AG09309 (cell line): ENCODE measurements at regions not wholly inside any gene's neighbourhood (a gene's known extent, or its start where the extent isn't known, plus 50 kb on each side); places are given as distances from the start of the nearest gene placed in this dataset.

ENCODE experiments used
- DNase-seq: peaks from one replicate; pipeline ENCODE4 v3.0.0-alpha.2; 2010; ENCODE audit warnings: low read depth
- H3K4me3 ChIP-seq: 2 replicates; pipeline ENCODE4 v1.5.1; 2011; ENCODE audit warnings: mild to moderate bottlenecking, low read depth, low read length, moderate library complexity; ENCODE audit not compliant: control insufficient read depth
- TF ChIP-seq, protein P1 (sequence below): IDR thresholded peaks from 2 replicates; pipeline ENCODE4 v1.5.1; 2011; ENCODE audit warnings: mild to moderate bottlenecking, low read depth, low read length, inconsistent platforms; ENCODE audit not compliant: insufficient read depth, control insufficient read depth; ENCODE audit errors: missing control alignments

DNA sequence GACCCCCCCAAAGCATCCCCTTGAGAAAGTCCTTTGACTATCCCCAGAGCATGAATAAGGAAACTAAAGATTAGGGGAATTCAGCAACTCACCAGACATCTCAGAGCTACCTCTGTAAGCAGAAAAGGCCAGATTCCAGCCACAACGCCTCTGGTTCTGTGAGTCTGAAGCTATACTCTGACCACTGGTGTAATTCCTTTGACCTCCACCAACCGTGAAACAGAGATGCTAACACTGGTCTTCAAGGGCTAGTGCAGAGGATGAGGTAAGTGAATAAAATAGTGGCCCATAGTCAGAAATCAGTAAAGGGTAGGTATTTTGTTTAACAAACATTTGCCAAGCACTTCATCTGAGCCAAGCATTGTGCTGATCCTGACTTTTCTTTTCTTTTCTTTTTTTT, 353.4 kb downstream of the NPIPA8 start:
- no peak overlapping the region for H3K4me3 ChIP-seq
- DNase-seq: no peak
- TF ChIP-seq, protein P1, sequence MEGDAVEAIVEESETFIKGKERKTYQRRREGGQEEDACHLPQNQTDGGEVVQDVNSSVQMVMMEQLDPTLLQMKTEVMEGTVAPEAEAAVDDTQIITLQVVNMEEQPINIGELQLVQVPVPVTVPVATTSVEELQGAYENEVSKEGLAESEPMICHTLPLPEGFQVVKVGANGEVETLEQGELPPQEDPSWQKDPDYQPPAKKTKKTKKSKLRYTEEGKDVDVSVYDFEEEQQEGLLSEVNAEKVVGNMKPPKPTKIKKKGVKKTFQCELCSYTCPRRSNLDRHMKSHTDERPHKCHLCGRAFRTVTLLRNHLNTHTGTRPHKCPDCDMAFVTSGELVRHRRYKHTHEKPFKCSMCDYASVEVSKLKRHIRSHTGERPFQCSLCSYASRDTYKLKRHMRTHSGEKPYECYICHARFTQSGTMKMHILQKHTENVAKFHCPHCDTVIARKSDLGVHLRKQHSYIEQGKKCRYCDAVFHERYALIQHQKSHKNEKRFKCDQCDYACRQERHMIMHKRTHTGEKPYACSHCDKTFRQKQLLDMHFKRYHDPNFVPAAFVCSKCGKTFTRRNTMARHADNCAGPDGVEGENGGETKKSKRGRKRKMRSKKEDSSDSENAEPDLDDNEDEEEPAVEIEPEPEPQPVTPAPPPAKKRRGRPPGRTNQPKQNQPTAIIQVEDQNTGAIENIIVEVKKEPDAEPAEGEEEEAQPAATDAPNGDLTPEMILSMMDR: no peak

DNA sequence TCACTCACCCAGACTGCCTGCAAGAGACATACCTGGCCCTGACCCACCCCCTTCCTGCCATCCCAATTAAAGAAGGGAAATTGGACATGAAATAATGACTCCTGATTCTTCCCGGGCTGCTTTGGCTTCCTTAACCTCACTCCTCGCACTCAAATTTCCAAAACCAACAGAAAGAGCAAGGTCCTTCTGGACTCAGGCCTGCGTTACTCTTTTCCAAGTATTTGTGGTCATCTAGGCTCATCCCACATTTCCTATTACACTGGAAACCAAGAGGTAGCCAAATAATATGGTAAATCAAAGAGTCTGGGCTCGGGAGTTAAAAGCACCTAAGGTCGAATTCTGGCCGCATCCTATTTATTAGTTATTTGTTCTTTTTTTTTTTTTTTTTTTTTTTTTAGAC, 359.3 kb downstream of the NPIPA8 start:
- no peak overlapping the region for H3K4me3 ChIP-seq
- TF ChIP-seq, protein P1: no peak
- no peak for DNase-seq

DNA sequence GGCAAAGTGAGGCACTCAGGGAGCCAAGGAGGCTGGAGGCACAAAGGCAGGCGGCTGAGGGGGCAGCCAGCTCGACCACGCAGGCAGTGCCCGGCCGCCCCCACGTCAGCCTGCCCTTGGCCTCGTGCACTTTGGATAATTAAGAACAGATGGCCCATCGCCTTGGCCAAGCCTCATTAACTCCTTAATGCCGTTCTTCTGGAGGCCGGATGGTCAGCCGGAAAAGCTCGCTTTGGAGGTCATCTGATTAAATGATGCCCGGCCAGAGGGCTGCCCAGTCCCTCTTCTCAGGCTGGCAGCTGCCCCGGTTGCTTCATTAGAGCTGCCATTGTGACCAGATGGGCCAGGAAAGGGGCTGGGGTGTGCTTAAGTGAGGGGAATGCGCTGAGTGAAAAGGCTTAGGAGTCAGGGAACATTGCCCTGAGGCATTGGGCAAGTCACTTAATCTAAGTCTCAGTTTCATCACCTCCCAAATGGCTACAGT, 364.0 kb downstream of the NPIPA8 start:
- no peak overlapping the region for H3K4me3 ChIP-seq
- TF ChIP-seq, protein P1: no peak
- DNase-seq: no peak

GRCh38 chr16:17970816-17971331, 365.7 kb downstream of the NPIPA8 start:
- TF ChIP-seq, protein P1: no peak
- DNase-seq: no peak
- no peak overlapping the region for H3K4me3 ChIP-seq

GRCh38 chr16:17970157-17970765, 366.3 kb downstream of the NPIPA8 start:
- no peak for DNase-seq
- TF ChIP-seq, protein P1: no peak

DNA sequence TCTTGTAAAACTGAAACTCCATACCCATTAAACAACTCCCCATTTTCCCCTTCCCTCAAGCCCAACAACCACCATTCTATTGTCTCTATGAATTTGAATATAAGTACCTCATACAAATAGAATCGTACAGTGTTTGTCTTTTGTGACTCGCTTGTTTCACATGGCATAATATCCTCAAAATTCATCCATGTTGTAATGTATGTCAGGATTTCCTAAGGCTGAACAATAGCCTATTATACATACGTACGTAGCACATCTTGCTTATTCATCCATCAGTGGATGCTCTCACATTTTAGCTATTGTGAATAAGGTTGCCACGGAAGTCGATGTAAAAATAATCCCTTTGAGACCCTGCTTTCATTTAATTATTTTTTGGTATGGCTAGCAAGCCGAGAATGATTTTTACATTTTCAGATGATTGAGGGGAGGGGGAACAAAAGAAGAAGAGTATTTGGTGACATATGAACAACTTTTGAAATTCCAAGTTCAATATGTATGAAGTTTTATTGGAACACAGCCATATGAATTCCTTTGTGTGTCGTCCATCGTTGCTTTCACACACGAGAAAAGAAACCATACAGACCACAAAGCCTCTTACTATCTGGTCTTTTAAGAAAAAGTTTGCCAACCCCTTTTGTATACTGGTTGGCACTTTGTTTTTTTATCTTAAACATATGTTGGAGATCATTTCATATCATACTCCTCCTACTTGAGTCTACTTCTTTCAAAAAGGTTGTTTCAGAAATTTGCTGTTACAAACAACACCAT, 371.2 kb downstream of the NPIPA8 start:
- no peak overlapping the region for H3K4me3 ChIP-seq
- TF ChIP-seq, protein P1: no peak
- DNase-seq: no peak

More at GRCh38 chr16:17970157-17970765, 366.3 kb downstream of the NPIPA8 start:
- no peak overlapping the region for H3K4me3 ChIP-seq
